NCI-H1694 (cell line): ENCODE measurements at regions not wholly inside any gene's neighbourhood (a gene's known extent, or its start where the extent isn't known, plus 50 kb on each side); places are given as distances from the start of the nearest gene placed in this dataset.
"Not testable (repeated sequence)": the region's sequence is repeated elsewhere in the genome, so short reads cannot be mapped to it uniquely, and the experiment has no call there.

Experiments used
- DNase-seq: peaks from one replicate; lab custom pipeline; 2025; lab: John Stamatoyannopoulos, UW

DNA sequence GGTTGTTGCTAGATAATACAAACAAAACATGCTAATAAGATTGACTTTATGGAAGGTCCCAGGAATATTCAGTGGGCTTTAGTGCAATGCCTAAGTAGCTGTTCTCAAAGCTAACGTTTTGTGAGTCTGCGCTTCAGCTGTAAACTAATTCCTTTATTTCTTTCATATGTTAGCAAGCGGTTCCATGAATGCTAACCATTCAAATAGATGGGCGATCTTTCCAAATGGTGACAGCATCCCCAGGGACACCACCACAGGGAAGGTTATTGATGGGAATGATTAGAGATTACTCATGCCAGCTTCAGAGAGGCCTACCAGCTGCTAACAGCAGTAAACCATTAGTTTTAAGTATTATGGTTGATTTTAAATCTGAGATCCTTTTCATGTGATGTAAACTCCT, 405.7 kb upstream of the MCTP2 start:
- DNase-seq: no peak

GRCh38 chr15:93823971-93824913, 407.1 kb upstream of the MCTP2 start:
- no peak for DNase-seq

DNA sequence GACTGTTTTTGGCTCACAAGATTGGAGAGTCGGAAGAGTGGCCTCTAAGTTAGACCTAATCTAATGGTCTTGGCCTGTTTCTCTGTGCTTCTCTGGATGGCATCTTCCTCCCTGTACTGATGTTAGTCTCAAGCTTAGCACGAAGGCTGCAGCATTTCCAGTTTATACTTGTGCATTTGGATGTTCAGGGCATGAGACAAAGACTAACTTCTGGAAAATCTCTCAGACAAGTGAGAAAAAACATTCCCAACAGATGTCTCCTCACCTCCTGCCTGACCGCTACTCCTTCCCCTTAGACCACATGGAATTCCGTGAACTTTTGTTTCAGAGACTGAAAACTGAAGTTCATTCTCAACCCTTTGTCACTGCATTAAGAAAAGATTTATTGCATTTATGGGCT, 410.8 kb upstream of the MCTP2 start:
- DNase-seq: no peak

DNA sequence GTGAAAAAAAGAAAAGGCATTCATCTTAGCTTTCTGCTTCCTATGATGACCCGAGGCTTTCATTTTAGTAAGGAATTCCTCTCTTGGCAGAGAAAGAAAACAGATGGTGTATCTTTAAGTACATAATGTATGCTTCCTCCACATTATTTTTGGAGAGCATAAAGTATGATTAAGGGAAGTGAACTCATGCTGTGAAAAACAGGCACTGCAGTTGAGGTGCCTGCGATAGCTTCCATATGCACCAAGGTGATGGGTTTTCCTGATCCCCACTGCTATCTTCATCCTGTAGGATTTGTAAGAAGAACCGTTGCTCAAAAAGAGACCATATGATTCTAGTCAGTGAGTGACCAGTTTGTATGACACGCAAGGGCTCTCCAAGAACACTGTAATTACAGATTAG, 411.5 kb upstream of the MCTP2 start:
- DNase-seq: no peak

DNA sequence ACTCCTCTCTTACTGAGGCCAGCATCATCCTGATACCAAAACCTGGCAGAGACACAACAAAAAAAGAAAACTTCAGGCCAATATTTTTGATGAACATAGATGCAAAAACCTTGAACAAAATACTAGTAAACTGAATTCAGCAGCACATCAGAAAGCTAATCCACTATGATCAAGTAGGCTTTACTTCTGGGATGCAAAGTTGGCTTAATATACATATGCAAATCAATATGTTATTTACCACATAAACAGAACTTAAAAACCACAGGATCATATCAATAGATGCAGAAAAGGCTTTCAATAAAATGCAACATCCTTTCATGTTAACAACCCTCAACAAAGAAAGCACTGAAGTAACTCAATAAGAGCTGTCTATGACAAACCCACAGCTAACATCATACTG, 414.5 kb upstream of the MCTP2 start:
- no peak for DNase-seq

GRCh38 chr15:93811305-93811704, 420.1 kb upstream of the MCTP2 start:
- no peak for DNase-seq

DNA sequence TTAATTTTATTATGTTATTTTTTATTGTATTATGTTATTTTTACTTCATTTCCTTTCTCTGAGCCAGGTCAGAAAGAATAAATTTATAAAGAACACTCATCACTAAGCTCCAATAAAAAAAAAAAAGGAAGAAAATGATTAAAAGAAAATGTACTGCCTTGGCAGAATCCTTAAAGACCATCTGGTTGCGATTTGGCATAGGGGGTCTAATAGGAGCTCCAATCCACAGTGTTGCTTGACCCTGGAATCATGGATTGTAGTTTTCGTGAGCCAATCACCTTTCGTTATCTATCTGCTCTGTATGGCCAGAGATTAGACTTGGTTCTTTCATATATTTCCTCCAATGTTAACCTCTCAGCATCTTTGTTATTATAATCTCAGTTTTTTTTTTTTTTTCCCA, 421.8 kb upstream of the MCTP2 start:
- no peak for DNase-seq

DNA sequence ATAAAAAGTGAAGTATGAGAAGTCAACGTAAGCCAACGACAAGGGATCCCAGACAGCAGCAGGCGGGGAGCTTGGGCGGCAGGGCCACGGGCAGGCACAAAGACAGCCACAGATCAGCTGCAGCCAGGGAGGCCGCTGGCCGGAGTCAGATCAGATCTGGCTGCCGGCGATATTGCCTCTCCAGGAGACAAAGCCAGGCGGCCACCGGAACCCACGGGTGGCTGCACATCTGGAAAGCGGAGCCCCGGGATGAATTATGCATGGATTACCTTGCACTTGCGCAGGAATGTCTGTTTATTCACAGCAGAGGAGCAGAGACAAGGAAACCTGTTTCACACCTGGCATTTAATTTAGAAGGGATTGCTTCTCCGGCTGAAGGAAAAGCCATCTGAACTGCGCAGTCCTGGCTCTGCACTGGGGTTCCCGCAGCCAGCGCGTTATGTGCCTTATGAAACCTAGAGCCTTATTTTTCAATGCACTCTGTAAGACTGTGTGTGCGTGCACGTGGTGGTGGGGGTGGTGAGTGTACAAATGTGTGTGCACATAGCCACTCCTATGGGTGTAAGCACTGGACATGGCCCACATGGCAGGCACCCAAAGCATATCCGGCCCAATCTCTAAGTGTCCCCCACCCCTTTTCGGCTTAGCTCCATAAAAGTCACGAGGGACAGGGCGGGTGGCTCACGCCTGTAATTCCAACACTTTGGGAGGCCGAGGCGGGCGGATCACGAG, 427.8 kb upstream of the MCTP2 start:
- DNase-seq: no peak

- DNase-seq: no peak
Observed at GRCh38 chr15:93801206-93801605, 430.2 kb upstream of the MCTP2 start.

- no peak for DNase-seq
Observed at GRCh38 chr15:93800805-93801204, 430.6 kb upstream of the MCTP2 start.

GRCh38 chr15:93789441-93789840, 441.9 kb upstream of the MCTP2 start:
- DNase-seq: no peak

DNA sequence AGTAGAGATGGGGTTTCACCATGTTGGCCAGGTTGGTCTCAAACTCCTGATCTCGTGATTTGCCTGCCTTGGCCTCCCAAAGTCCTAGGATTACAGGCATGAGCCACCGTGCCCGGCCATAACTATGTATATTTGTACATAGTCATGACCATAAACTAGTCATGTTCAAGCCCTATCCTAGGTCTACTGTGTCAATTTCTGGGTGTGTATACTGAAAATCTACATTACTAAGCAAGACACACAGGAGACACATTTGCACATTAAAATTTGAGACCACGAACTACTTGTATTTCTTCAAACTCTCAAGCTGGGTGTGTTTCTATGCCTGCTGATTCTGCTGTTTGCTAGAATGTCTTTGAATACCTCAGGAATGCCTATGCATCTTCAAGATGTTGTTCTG, 451.3 kb upstream of the MCTP2 start:
- DNase-seq: no peak

DNA sequence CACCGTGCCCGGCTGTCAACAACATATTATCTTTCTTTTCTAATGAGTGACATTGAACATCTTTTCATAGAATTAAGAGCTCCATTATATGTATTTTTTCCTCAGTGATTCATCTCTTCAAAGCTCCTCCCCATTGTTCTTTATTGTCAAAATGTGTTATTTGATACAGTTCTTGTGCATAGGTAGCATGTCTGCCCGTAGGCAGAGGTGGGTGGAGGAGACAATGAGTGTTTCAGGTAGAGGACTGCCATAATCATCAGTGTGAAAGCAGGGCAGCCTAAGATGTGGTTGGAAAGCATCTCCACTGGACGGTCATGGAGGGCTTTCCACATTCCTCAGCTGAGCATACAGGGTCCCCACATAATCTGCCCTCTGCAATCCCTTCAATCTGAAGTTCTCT, 452.0 kb upstream of the MCTP2 start:
- no peak for DNase-seq

DNA sequence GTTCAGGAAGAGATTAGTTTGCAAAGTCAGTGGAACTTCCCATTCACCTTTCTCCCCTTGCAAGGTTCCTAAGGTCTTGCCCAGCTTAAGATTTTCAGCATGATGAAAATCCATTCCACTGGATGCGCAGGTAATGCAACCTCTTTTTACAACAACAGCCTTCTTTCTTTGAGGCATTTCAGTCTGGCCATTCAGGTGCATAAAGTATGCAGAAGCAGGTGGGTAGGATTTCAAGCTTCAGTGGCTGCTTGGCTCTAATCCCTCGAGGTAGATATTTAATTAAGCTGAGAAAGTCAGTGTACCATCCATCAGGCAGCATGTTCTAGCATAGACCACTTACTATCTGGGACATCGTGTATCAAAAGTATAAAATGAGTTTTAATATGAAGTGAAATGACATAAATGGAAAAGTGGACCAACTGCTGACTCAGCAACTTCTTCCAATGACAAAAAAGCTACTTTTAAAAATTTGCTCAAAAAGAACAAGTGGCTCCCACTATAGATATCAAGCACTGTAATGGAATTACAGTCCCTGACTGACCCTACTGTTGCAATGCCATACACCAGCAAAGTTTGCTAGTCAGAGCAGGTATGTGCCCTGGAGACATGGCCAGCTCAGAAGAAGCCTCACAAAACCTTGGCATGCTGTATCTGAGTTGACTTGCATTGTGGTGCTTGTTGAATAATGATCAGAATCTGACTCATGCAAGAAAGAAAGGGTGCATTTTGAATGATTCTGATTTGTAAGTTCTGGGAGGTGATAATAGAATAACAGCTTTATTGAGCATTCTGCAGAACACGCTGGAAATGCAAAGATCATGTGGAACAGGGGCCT, 459.9 kb upstream of the MCTP2 start:
- no peak for DNase-seq

GRCh38 chr15:93770788-93771187, 460.6 kb upstream of the MCTP2 start:
- no peak for DNase-seq

DNA sequence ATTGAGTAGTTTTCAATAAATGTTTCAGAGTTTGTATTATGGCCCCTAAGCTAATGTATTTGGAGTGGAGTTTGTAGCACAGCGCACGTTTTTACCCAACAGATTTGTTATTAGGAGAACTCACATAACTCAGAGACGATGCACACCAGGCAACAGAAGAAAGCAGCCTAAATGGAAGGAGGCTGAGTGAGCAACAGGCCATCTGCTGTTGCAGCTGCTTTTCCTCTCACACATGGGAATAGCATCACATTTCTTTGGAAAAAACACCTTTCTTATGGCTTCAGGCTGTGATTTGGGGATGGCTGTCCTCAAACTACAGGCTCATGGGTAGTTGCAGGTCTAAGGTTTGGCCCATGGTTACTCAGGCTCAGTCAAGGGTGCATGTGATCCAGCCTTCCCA, 469.3 kb upstream of the MCTP2 start:
- DNase-seq: no peak

GRCh38 chr15:93759629-93760028, 471.7 kb upstream of the MCTP2 start:
- DNase-seq: no peak

DNA sequence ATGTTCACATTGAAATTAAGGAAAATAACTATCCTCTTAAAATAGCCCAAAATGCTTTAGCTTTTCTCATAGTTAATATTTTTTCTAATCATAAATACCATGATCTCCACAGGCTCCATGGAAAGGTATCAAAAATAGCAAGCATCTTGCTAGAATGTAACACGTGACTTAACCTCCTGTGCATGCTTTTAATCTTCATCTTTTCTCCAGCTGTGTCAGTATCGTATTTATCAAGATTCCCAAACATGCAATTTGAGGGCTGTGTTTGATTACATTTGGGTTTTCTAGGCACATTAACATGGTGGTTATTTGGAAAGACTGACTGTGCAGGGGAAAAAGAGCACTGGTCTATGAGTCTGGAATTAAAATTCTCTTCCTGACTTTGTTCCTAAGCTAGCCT, 472.5 kb upstream of the MCTP2 start:
- DNase-seq: no peak

GRCh38 chr15:93748710-93749109, 482.7 kb upstream of the MCTP2 start:
- DNase-seq: no peak

- DNase-seq: not testable (repeated sequence)
Observed at GRCh38 chr15:93734976-93735375, 496.4 kb upstream of the MCTP2 start.

DNA sequence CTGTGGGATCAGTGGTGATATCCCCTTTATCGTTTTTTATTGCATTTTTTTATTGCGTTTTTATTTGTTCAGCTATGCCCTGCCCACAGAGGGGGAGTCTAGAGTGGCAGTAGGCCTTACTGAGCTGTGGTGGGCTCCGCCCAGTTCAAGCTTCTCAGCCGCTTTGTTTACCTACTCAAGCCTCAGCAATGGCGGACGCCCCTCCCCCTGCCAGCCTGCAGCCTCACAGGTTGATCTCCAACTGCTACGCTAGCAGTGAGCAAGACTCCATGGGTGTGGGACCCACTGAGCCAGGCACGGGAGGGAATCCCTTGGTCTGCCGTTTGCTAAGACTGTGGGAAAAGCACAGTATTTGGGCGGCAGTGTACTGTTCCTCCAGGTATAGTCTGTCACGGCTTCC, 500.6 kb upstream of the MCTP2 start:
- DNase-seq: no peak

- no peak for DNase-seq
Observed at GRCh38 chr15:93722165-93722564, 509.2 kb upstream of the MCTP2 start.

DNA sequence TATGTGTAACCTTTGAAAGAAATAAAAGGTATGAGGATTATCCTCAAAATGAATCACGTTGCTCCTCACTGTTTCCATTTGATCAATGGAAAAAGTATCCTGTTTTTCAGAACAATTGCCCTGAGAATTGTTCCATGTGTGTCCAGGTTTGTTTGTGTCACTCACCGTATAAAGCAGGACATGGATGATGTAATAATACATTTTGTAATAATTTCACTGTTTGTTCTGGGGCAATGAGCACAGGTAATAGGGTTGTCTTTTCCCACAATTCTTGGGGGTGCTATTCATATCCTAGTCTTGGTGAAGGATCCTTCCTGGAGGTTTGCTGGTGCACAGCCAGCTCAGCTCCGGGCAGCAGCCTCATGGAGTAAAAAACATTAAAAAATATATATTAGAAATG, 510.8 kb upstream of the MCTP2 start:
- DNase-seq: no peak
